Stomach (tissue), 4 donors: ENCODE measurements at regions not wholly inside any gene's neighbourhood (a gene's known extent, or its start where the extent isn't known, plus 50 kb on each side); places are given as distances from the start of the nearest gene placed in this dataset.

Experiments used
- EP300 ChIP-seq: sonication (generic); formaldehyde crosslinking; IDR thresholded peaks from one replicate; pipeline ENCODE4 v1.6.1; 2017; ENCODE audit warnings: antibody characterized with exemption
- POLR2A ChIP-seq, 4 donors: fragments of 450-650 bp; IDR thresholded peaks; one replicate each; pipeline ENCODE4 v1.6.1; 2016; ENCODE audit warnings: antibody characterized with exemption in 4 of 4, control low read depth in 2 of 4, mild to moderate bottlenecking in 1 of 4, moderate library complexity in 1 of 4
- TF ChIP-seq, protein P1 (sequence below), 7 experiments: fragments of 450-650 bp in 4 of 7; fragments of 200-600 bp in 3 of 7; sonication (generic) in 3 of 7; IDR thresholded peaks; one replicate each; pipeline ENCODE4 v1.5.1; 2016 to 2019; ENCODE audit warnings: antibody characterized with exemption in 7 of 7, control low read depth in 2 of 7, mild to moderate bottlenecking in 1 of 7

DNA sequence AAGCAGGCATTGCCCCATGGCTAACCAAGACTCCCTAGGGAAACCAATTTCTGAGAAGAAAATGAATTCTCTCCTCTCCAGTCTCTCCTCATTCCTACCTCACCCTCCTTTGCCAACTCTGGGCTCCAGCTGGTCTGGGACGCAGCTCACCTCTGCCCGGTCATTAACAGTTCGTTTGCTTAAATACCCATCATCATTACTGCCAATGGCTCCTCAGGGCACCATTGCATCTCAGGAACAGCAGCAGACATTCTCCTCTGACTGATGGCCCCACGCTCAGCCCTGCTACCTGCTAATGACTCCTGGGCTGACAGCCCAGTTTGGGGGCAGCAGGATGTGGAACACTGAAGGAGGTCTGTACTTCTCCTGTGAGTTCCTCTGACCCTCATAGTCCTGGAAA lies 462.0 kb downstream of the INSC start:
- TF ChIP-seq POLR2A (IDR thresholded peaks at IDR 0.05) (no peak), EP300 (no peak)
- TF ChIP-seq, protein P1, sequence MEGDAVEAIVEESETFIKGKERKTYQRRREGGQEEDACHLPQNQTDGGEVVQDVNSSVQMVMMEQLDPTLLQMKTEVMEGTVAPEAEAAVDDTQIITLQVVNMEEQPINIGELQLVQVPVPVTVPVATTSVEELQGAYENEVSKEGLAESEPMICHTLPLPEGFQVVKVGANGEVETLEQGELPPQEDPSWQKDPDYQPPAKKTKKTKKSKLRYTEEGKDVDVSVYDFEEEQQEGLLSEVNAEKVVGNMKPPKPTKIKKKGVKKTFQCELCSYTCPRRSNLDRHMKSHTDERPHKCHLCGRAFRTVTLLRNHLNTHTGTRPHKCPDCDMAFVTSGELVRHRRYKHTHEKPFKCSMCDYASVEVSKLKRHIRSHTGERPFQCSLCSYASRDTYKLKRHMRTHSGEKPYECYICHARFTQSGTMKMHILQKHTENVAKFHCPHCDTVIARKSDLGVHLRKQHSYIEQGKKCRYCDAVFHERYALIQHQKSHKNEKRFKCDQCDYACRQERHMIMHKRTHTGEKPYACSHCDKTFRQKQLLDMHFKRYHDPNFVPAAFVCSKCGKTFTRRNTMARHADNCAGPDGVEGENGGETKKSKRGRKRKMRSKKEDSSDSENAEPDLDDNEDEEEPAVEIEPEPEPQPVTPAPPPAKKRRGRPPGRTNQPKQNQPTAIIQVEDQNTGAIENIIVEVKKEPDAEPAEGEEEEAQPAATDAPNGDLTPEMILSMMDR (IDR thresholded peaks at IDR 0.05) = no peak
